HCT116 (cell line): ENCODE measurements at regions not wholly inside any gene's neighbourhood (a gene's known extent, or its start where the extent isn't known, plus 50 kb on each side); places are given as distances from the start of the nearest gene placed in this dataset.
"Not testable (repeated sequence)": the region's sequence is repeated elsewhere in the genome, so short reads cannot be mapped to it uniquely, and the experiment has no call there.

Source experiments
- ATAC-seq: fragments of 200-7000 bp; cut with Tn5 transposase; 2 replicates; pipeline ENCODE4 v1.9.1; 2020; ENCODE audit warnings: mild to moderate bottlenecking, moderate library complexity
- BruUV-seq: library from RNA; stranded (reverse); fragments of 400-500 nt; replicated peaks from 2 replicates; lab custom pipeline; 2021; lab: Mats Ljungman, UMichigan
- CTCF ChIA-PET: fragments of 300-600 bp; sonication (Branson Sonifier 250); formaldehyde crosslinking; loops from one replicate; lab custom pipeline; 2021; ENCODE audit warnings: antibody characterized with exemption; lab: Charles Lee
- POLR2A ChIA-PET: fragments of 300-600, 350-600 bp; sonication (Branson Sonifier 250); formaldehyde crosslinking; loops from one replicate; lab custom pipeline; 2021; ENCODE audit warnings: antibody characterized with exemption; lab: Charles Lee
- RAD21 ChIA-PET, 2 experiments: fragments of 300-600 bp; sonication (Branson Sonifier 250); formaldehyde crosslinking; loops; one replicate each; lab custom pipeline; 2023; ENCODE audit warnings: low total read pairs in 2 of 2; ENCODE audit not compliant: uncharacterized antibody in 2 of 2, unreplicated experiment in 2 of 2, low non-redundant PET in 1 of 2; lab: Charles Lee
- DNase-seq: peaks from one replicate; pipeline ENCODE4 v3.0.0-alpha.2; 2010; ENCODE audit warnings: low read depth, low spot score
- H2AFZ ChIP-seq: fragments of 200-600 bp; shearing (Covaris generic), sonication (generic); 2 replicates; pipeline ENCODE4 v1.6.1; 2017; ENCODE audit warnings: low read depth, mixed run types, mixed read lengths, antibody characterized with exemption, low read length; ENCODE audit not compliant: poor library complexity, severe bottlenecking
- H3K27ac ChIP-seq: 2 replicates; pipeline ENCODE4 v1.5.1; 2012; ENCODE audit warnings: low read depth, low read length
- H3K27me3 ChIP-seq: fragments of 200-600 bp; sonication (generic); 2 replicates; pipeline ENCODE4 v1.6.1; 2016; ENCODE audit warnings: mixed run types, low read length, mixed read lengths; ENCODE audit not compliant: insufficient read depth
- H3K36me3 ChIP-seq, 2 experiments: fragments of 200-500 bp in 1 of 2; fragments of 200-600 bp in 1 of 2; sonication (Bioruptor generic) in 1 of 2; sonication (generic) in 1 of 2; 2 replicates each; pipeline versions ENCODE4 v1.5.1 to v1.6.1; 2014 to 2016; ENCODE audit warnings: low read length in 2 of 2, inconsistent platforms in 1 of 2, mixed read lengths in 1 of 2, mixed run types in 1 of 2; ENCODE audit not compliant: insufficient read depth in 2 of 2, control insufficient read depth in 1 of 2
- H3K4me1 ChIP-seq, 2 experiments: fragments of 200-600 bp in 1 of 2; sonication (generic) in 1 of 2; 2 replicates each; pipeline versions ENCODE4 v1.5.1 to v1.6.1; 2012 to 2017; ENCODE audit warnings: low read length in 2 of 2, inconsistent platforms in 1 of 2, mild to moderate bottlenecking in 1 of 2, mixed read lengths in 1 of 2, mixed run types in 1 of 2, moderate library complexity in 1 of 2; ENCODE audit not compliant: insufficient read depth in 2 of 2, control insufficient read depth in 1 of 2
- H3K4me2 ChIP-seq: fragments of 200-600 bp; sonication (generic); 2 replicates; pipeline ENCODE4 v1.6.1; 2017; ENCODE audit warnings: mixed run types, low read length, mixed read lengths
- H3K4me3 ChIP-seq, 2 experiments: fragments of 200-600 bp in 1 of 2; sonication (generic) in 1 of 2; replicated peaks in 1 of 2; 2 replicates each; pipeline ENCODE4 v1.5.1; 2011 to 2016; ENCODE audit warnings: low read length in 2 of 2, control low read depth in 1 of 2, low read depth in 1 of 2, mild to moderate bottlenecking in 1 of 2, mixed read lengths in 1 of 2, mixed run types in 1 of 2
- H3K79me2 ChIP-seq: fragments of 200-600 bp; sonication (generic); 2 replicates; pipeline ENCODE4 v1.6.1; 2017; ENCODE audit warnings: mild to moderate bottlenecking, mixed run types, low read length, moderate library complexity, mixed read lengths; ENCODE audit not compliant: insufficient read depth
- H3K9ac ChIP-seq: fragments of 200-600 bp; sonication (generic); 2 replicates; pipeline ENCODE4 v1.6.1; 2016; ENCODE audit warnings: low read length, mixed read lengths
- H3K9me2 ChIP-seq: fragments of 200-600 bp; sonication (generic), shearing (Covaris generic); 2 replicates; pipeline ENCODE4 v1.6.1; 2017; ENCODE audit warnings: mixed run types, mild to moderate bottlenecking, moderate library complexity; ENCODE audit not compliant: insufficient read depth
- H3K9me3 ChIP-seq, 2 experiments: fragments of 200-500 bp in 1 of 2; fragments of 200-600 bp in 1 of 2; sonication (Bioruptor generic) in 1 of 2; sonication (generic) in 1 of 2; 2 replicates each; pipeline ENCODE4 v1.6.1; 2014 to 2017; ENCODE audit warnings: low read length in 2 of 2, mixed read lengths in 2 of 2, inconsistent platforms in 1 of 2, low read depth in 1 of 2, mild to moderate bottlenecking in 1 of 2, mixed run types in 1 of 2, moderate library complexity in 1 of 2; ENCODE audit not compliant: control insufficient read depth in 1 of 2, insufficient read depth in 1 of 2
- H4K20me1 ChIP-seq: fragments of 200-600 bp; sonication (generic), shearing (Covaris generic); 2 replicates; pipeline ENCODE4 v1.6.1; 2017; ENCODE audit warnings: mixed run types, mild to moderate bottlenecking, moderate library complexity; ENCODE audit not compliant: insufficient read depth
- CEBPB ChIP-seq: IDR thresholded peaks from 2 replicates; pipeline ENCODE4 v1.6.1; 2012; ENCODE audit warnings: low read depth
- EGR1 ChIP-seq: IDR thresholded peaks from 2 replicates; pipeline ENCODE4 v1.6.1; 2012; ENCODE audit warnings: low read depth
- ELF1 ChIP-seq: IDR thresholded peaks from 2 replicates; pipeline ENCODE4 v1.6.1; 2012; ENCODE audit warnings: low read depth, borderline replicate concordance
- EZH2 ChIP-seq: fragments of 200-600 bp; sonication (generic); IDR thresholded peaks from 2 replicates; pipeline ENCODE4 v1.6.1; 2017; ENCODE audit warnings: antibody characterized with exemption, mixed run types
- EZH2phosphoT487 ChIP-seq: fragments of 200-600 bp; IDR thresholded peaks from 2 replicates; pipeline ENCODE4 v1.6.1; 2018; ENCODE audit warnings: antibody characterized with exemption, borderline replicate concordance
- JUND ChIP-seq: IDR thresholded peaks from 2 replicates; pipeline ENCODE4 v1.6.1; 2012
- POLR2A ChIP-seq: IDR thresholded peaks from 2 replicates; pipeline ENCODE4 v1.7.0; 2011; ENCODE audit warnings: borderline replicate concordance; ENCODE audit not compliant: insufficient read depth, insufficient read length; ENCODE audit errors: extremely low read depth
- POLR2AphosphoS5 ChIP-seq: IDR thresholded peaks from 2 replicates; pipeline ENCODE4 v1.6.1; 2011; ENCODE audit warnings: mild to moderate bottlenecking, low read depth, low read length, moderate library complexity
- RAD21 ChIP-seq: IDR thresholded peaks from 2 replicates; pipeline ENCODE4 v1.6.1; 2012; ENCODE audit warnings: low read depth, mild to moderate bottlenecking
- SIN3A ChIP-seq: IDR thresholded peaks from 2 replicates; pipeline ENCODE4 v1.6.1; 2012; ENCODE audit warnings: low read depth
- SP1 ChIP-seq: IDR thresholded peaks from 2 replicates; pipeline ENCODE4 v1.6.1; 2012; ENCODE audit warnings: low read depth
- SRF ChIP-seq: IDR thresholded peaks from 2 replicates; pipeline ENCODE4 v1.6.1; 2012; ENCODE audit warnings: low read depth
- YY1 ChIP-seq: IDR thresholded peaks from 2 replicates; pipeline ENCODE4 v1.6.1; 2011; ENCODE audit warnings: low read length, low read depth, moderate library complexity, mild to moderate bottlenecking; ENCODE audit not compliant: insufficient replicate concordance; ENCODE audit errors: extremely low read depth
- intact Hi-C: fragments of 100-400 bp; cut with micrococcal nuclease; formaldehyde crosslinking; loops from 2 replicates; pipeline ENCODE4 v1.10.0; 2022
- TF ChIP-seq, protein P1 (sequence below): IDR thresholded peaks from 2 replicates; pipeline ENCODE4 v1.6.1; 2011; ENCODE audit warnings: mild to moderate bottlenecking, low read length, moderate library complexity; ENCODE audit not compliant: insufficient replicate concordance; ENCODE audit errors: extremely low read depth
- TF ChIP-seq, protein P2 (sequence below), 3 experiments: fragments of 200-600 bp in 1 of 3; sonication (generic) in 1 of 3; IDR thresholded peaks in 2 of 3; conservative IDR thresholded peaks in 1 of 3; 2 replicates each; pipeline ENCODE4 v1.5.1; 2012 to 2017; ENCODE audit warnings: low read depth in 2 of 3, low read length in 2 of 3, antibody characterized with exemption in 1 of 3, borderline replicate concordance in 1 of 3, control low read depth in 1 of 3, mild to moderate bottlenecking in 1 of 3, mixed read lengths in 1 of 3, mixed run types in 1 of 3, moderate library complexity in 1 of 3; ENCODE audit not compliant: insufficient read depth in 1 of 3
- TF ChIP-seq, protein P3 (sequence below): IDR thresholded peaks from 2 replicates; pipeline ENCODE4 v1.6.1; 2012

DNA sequence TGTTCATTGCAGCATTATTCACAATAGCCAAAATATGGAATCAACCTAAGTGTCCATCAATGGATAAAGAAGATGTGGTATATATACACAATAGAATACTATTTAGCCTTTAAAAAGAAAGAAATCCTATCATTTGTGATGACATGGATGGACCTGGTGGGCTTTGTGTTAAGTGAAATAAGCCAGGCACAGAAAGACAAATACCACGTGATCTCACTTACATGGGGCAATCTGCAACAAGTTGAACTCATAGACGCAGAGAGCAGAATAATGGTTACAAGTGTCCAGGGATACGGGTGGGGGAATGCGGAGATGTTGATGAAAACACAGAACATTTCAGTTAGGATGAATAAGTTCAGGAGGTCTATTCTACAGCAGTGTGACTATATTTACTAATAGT is 66.4 kb upstream of the ALDH1B1 start (continued):
- no peak for TF ChIP-seq SIN3A
- no peak for TF ChIP-seq YY1
- TF ChIP-seq POLR2AphosphoS5: no peak
- TF ChIP-seq EGR1: no peak
- TF ChIP-seq RAD21: no peak
- no peak for TF ChIP-seq EZH2phosphoT487
- TF ChIP-seq EZH2: no peak
- TF ChIP-seq ELF1: no peak

DNA sequence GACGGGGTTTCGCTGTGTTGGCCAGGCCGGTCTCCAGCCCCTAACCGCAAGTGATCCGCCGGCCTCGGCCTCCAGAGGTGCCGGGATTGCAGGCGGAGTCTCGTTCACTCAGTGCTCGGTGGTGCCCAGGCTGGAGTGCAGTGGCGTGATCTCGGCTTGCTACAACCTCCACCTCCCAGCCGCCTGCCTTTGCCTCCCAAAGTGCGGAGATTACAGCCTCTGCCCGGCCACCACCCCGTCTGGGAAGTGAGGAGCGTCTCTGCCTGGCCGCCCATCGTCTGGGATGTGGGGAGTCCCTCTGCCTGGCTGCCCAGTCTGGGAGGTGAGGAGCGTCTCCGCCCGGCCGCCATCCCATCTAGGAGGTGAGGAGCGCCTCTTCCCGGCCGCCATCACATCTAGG is 68.3 kb upstream of the ALDH1B1 start:
- H3K4me2 ChIP-seq, H3K27me3 ChIP-seq, POLR2A ChIA-PET, CTCF ChIA-PET, DNase-seq, BruUV-seq, H2AFZ ChIP-seq, H3K27ac ChIP-seq, H3K4me1 ChIP-seq, RAD21 ChIA-PET, H3K4me3 ChIP-seq, H4K20me1 ChIP-seq, H3K9me2 ChIP-seq, H3K9me3 ChIP-seq, intact Hi-C loops, H3K79me2 ChIP-seq, H3K9ac ChIP-seq, H3K36me3 ChIP-seq, ATAC-seq: not testable (repeated sequence)

DNA sequence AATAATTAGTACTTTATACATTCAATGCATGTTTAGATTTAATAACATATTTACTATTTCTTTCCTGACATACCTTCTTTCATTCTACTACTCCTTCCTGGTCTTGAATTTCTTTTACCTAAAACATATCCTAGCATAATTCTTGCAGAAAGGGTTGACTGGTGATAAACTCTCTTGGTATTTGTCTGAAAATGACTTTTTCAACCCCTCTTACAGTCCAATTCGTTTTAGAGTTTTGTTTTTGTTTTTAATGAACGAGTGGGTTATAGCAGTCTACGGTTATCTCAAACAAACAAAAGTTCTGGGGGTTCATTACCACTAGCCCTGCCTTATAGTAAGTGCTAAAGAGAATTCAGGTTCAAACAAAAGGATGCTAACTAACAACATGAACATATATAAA is 69.6 kb upstream of the ALDH1B1 start:
- ATAC-seq: no peak
- Histone ChIP-seq H3K27me3 (no peaks in the 10 kb centered on the region), H3K9me3 (no peaks in the 10 kb centered on the region), H3K9me2 (no peaks in the 10 kb centered on the region), H3K4me1 (no peaks in the 10 kb centered on the region), H3K4me3 (no peak overlapping the region), H4K20me1 (no peaks in the 10 kb centered on the region), H3K9ac (no peak overlapping the region), H2AFZ (no peak overlapping the region), H3K4me2 (no peak overlapping the region), H3K27ac (no peak overlapping the region), H3K36me3 (no peaks in the 10 kb centered on the region), H3K79me2 (no peaks in the 10 kb centered on the region)
- POLR2A ChIA-PET: no interaction called here
- RAD21 ChIA-PET: no interaction called here
- no TSS peak for BruUV-seq
- intact Hi-C loops: no loop called here
- DNase-seq: no peak
- CTCF ChIA-PET: no interaction called here
- TF ChIP-seq EGR1: no peak
- TF ChIP-seq SIN3A: no peak
- TF ChIP-seq, protein P1, sequence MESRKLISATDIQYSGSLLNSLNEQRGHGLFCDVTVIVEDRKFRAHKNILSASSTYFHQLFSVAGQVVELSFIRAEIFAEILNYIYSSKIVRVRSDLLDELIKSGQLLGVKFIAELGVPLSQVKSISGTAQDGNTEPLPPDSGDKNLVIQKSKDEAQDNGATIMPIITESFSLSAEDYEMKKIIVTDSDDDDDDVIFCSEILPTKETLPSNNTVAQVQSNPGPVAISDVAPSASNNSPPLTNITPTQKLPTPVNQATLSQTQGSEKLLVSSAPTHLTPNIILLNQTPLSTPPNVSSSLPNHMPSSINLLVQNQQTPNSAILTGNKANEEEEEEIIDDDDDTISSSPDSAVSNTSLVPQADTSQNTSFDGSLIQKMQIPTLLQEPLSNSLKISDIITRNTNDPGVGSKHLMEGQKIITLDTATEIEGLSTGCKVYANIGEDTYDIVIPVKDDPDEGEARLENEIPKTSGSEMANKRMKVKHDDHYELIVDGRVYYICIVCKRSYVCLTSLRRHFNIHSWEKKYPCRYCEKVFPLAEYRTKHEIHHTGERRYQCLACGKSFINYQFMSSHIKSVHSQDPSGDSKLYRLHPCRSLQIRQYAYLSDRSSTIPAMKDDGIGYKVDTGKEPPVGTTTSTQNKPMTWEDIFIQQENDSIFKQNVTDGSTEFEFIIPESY: no peak
- TF ChIP-seq EZH2phosphoT487: no peak
- no peak for TF ChIP-seq POLR2A
- TF ChIP-seq, protein P2, sequence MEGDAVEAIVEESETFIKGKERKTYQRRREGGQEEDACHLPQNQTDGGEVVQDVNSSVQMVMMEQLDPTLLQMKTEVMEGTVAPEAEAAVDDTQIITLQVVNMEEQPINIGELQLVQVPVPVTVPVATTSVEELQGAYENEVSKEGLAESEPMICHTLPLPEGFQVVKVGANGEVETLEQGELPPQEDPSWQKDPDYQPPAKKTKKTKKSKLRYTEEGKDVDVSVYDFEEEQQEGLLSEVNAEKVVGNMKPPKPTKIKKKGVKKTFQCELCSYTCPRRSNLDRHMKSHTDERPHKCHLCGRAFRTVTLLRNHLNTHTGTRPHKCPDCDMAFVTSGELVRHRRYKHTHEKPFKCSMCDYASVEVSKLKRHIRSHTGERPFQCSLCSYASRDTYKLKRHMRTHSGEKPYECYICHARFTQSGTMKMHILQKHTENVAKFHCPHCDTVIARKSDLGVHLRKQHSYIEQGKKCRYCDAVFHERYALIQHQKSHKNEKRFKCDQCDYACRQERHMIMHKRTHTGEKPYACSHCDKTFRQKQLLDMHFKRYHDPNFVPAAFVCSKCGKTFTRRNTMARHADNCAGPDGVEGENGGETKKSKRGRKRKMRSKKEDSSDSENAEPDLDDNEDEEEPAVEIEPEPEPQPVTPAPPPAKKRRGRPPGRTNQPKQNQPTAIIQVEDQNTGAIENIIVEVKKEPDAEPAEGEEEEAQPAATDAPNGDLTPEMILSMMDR (IDR thresholded peaks at IDR 0.05 in 2 of 3, conservative IDR thresholded peaks at IDR 0.05 in 1 of 3; ENCODE audit: borderline replicate concordance in 1 of 3, insufficient read depth in 1 of 3, low read depth in 2 of 3, low read length in 2 of 3): no peak
- TF ChIP-seq RAD21: no peak
- TF ChIP-seq, protein P3, sequence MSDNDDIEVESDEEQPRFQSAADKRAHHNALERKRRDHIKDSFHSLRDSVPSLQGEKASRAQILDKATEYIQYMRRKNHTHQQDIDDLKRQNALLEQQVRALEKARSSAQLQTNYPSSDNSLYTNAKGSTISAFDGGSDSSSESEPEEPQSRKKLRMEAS: no peak
- no peak for TF ChIP-seq CEBPB
- no peak for TF ChIP-seq YY1
- no peak for TF ChIP-seq SP1
- no peak for TF ChIP-seq JUND
- no peak for TF ChIP-seq SRF
